GF-D8 (cell line): ENCODE measurements at regions not wholly inside any gene's neighbourhood (a gene's known extent, or its start where the extent isn't known, plus 50 kb on each side); places are given as distances from the start of the nearest gene placed in this dataset.
"Not testable (repeated sequence)": the region's sequence is repeated elsewhere in the genome, so short reads cannot be mapped to it uniquely, and the experiment has no call there.

Source experiments
- DNase-seq: peaks from one replicate; lab custom pipeline; 2025; lab: John Stamatoyannopoulos, UW

DNA sequence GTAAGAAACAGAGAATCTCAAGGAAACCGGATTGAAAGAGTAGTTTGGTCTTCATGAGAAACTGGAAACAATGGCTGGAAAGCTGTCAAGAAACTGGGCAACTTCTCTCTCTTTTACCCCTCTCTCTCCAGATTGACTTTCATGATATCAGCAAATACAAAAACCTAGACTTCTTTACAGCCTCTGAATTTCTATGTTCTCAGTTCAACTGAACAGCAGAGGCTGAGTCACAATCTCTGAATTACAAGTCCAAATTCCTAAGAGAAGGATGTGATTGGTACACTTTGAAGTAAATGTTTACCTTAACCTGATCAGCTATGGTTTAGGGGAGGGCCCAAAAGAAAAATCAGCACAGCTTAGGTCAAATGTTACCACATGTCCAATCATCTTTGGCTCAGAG, 974.9 kb downstream of the RPA4 start:
- no peak for DNase-seq

DNA sequence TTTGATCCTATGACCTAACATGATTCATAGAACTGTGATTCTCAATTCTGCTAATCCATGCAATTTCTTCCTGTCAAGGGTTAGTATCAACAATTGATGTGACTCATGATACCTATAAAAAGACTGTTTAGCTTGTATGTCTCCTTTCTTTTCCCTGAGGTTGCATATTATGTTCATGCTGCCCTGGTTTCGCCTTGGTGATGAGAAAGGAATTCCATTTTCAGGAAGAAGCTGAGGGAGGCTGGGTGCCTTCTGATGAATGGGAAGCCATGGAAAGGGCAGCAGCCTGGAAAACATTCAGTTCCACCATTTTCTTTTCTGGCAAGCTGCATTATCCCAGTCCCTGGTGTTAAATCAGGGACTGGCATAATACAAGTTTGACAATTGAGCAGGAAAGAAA, 976.5 kb downstream of the RPA4 start:
- no peak for DNase-seq

- DNase-seq = no peak
Measured at GRCh38 chrX:97863261-97863660, 979.6 kb downstream of the RPA4 start.

DNA sequence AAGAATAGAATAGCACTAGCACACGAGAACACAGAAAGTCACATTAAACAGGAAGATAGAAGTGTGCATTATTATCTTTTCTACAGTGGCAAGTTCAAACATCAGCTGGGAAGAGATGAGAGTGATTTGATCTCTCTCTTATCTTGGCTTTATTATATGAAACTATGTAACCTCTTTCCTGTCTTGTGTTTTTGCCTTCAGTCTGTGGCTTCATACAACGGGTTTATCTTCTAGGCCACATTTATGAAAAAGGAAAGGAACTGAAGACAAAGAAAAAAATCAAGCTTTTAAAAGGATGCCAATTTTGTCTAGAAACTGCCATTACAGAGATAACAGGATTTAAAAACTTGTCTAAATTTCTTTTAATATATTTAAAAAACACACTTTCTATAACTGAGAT, 983.6 kb downstream of the RPA4 start:
- DNase-seq = no peak

DNA sequence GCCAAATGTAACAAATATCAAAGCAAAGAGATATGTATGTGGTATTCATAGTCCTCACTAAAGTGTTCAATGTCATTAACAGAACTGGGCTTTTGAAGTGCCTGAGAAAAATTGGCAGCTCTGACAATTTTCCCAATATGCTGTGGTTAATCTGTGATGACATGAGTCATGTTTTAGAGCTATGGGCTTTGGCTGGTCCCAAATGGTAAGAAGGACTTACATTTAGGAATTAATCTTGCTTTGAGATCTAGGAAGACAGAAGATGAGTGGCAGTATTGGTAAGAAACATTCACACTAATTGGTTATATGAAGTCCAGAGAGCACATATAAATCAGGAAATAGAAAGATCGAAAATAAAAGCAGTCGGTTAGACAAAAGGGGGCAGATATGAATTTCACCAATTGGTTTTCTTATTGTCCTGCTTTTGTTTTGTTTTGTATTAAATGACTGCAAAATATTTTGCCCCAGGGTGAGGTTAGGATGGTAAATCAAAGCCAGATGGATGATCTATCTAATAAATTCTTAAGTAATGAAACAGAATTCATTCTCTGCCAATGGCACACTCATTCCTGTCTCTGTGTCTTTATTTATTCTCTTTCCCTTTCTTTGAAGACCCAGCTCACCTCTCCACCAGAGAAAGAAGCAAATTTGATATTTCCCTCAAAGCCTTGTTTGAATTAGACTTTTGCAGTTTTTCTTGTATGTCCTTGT, 993.1 kb downstream of the RPA4 start:
- DNase-seq = no peak

- no peak for DNase-seq
Measured at GRCh38 chrX:97882306-97882705, 998.6 kb downstream of the RPA4 start.

- no peak for DNase-seq
Measured at GRCh38 chrX:97895751-97896150, 1012.0 kb downstream of the RPA4 start.

GRCh38 chrX:97897998-97898397, 1014.3 kb downstream of the RPA4 start:
- DNase-seq = no peak

DNA sequence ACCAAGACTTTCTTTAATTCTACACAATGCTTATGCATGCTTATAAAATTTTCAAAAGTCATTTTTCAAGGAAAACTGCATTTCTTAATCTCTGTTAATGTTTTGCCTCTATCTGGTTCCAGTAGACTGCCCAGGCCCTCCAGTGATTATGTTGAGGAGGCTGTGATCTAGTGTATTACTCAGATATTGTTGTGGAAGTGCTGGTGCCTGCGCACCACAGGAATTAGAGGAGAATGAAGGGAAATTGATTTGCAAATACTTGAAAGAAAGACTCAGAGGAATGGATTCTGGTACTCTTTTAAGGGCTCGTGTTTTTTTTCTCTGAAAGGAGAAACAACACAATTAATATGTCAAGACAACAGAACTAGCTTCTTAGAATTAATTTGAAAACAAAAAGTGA, 1015.1 kb downstream of the RPA4 start:
- no peak for DNase-seq

DNA sequence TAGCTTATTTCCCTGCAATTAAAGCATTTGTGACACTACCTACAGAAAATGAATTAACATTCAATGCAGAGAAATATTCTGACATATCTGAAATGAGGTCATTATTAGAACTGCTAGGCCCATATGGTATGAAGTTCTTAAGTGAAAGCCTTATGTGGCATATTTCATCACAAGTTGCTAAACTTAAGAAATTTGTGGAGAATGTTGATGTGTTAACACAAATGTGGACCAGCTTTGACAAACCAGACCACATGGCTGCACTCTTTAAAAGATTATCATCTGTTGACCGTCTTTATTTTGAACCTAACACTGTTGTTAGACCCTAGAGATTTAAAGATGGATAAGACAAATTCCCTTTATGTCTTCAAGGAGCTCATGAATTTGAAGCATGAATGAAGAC, 1024.1 kb downstream of the RPA4 start:
- no peak for DNase-seq

DNA sequence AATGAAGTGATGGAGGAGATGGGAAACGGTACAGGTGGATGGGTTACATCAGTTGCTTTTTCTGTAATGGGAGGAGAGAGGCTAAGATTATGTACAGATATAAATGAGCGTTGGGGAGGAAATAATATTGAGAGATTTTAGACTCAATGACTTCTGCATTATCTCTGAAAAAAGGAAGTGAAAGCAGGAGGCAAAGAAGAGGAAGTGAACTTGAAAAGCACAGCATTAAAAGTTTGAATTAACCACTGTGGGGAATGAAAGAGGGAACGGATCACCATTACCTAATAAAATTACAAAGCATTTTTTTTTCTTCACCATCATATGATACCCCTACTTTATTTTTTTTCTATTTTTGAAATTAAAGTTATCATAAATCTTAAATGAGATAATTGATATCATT, 1025.5 kb downstream of the RPA4 start:
- peak; percentile 1 for DNase-seq

GRCh38 chrX:97915390-97915789, 1031.7 kb downstream of the RPA4 start:
- DNase-seq = not testable (repeated sequence)

DNA sequence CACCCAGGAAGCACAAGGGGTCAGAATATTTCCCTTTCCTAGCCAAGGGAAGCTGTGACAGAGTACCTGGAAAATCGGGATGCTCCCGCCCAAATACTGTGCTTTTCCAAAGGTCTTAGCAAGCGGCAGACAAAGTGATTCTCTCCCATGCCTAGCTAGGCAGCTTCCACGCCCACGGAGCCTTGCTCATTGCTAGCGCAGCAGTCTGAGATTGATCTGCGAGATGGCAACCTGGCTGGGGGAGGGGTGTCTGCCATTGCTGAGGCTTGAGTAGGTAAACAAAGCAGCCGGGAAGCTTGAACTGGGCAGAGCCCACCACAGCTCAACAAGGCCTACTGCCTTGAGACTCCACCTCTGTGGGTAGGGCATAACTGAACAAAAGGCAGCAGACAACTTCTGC, 1037.5 kb downstream of the RPA4 start:
- not testable (repeated sequence) for DNase-seq

DNA sequence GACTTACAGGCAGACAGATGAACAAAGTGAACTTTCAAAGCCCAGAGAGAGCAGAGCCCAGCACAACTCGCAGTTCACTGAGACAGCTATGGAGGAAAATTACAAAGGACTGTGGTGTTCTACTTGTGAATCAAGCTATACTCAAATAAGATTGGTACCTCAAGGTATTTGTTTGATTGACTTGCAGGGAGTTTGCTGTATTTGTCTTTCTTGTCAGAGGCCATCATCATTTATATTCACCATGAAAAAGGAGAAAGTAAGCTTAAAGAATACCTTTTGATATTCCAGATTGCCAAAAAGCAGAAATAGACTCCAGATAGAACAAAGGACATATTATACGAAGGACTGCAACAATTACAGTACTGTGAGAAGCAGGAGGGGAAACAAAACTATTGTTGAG, 1047.9 kb downstream of the RPA4 start:
- DNase-seq = no peak

- DNase-seq = no peak
Measured at GRCh38 chrX:97936296-97936695, 1052.6 kb downstream of the RPA4 start.

- no peak for DNase-seq
Measured at GRCh38 chrX:97938706-97939105, 1055.0 kb downstream of the RPA4 start.

DNA sequence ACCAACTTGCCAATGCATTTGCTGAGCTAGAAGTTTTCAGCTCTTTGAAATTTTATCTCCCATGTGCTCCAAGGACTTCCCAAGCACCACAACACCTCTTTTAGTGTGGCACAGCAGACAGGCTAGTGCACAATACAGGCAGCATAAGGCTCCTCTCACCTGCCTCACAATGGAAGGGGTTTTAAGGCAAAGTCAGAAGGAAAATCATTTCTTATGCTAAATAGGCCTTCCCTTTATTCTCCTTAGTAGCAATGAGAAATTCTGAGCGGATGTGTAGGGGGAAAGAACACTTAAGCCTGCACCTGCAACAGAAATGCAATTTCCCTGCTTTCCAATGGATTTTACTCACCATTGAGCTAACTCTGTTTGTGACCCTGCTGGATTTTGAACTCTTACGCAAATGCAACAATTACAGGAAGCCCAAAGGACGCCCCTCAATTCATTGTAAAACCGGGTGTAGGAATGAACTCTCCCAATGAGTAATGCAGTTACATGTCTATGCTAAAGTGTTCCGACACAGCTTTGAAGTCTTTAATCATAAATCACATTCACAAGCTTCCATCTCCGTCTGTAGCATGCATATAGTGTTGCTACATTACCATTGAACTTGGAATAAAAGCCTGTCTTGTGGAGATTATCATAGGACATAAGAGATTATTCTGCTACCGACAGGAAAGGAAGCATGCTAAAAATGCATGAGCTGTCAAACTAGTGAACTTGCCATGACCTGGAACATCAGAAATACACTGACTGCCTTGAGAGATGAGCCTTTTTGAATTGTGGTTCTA, 1084.9 kb downstream of the RPA4 start:
- DNase-seq = no peak

DNA sequence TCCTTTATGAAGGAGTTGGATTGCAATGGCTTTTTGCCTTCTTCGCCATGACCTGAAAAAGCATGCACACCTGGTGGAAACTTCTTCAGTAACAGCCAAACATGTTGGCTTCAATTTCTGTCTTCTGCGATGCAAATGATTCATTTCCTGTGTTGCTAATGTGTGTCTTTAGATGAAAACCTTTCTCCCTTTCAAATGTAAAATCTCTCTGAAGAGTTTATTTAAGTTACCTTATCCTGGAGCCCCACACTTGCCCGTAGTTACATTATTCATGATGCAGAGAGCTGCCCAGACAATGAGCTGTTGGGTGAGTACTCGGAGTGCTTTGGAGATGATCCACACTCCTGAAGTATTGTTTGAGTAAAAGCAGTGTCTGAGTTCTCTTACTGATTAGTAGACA, 1100.9 kb downstream of the RPA4 start:
- no peak for DNase-seq

GRCh38 chrX:97985096-97985495, 1101.4 kb downstream of the RPA4 start:
- DNase-seq = no peak

GRCh38 chrX:97987979-97988378, 1104.3 kb downstream of the RPA4 start:
- no peak for DNase-seq

- no peak for DNase-seq
Measured at GRCh38 chrX:97995834-97996233, 1112.1 kb downstream of the RPA4 start.

DNA sequence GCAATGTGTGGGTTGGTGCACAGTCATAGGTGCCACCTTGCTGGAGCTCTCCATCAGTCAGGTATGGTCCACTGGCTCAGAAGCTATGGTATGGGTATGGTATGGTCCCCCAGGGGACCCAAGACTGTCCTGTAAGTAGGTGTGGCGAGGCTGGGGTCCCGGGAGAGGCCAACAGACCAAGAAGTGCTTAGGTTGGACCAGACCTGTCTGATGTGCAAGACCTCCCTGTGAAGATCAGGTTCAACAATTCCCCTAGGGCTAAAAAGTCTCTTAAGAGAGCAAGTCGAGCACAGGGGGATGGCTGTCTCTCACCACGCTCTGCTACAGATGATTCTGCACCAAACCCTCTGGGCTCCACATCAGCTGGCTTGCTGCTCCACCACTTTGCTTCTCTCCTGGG, 1145.0 kb downstream of the RPA4 start:
- no peak for DNase-seq

DNA sequence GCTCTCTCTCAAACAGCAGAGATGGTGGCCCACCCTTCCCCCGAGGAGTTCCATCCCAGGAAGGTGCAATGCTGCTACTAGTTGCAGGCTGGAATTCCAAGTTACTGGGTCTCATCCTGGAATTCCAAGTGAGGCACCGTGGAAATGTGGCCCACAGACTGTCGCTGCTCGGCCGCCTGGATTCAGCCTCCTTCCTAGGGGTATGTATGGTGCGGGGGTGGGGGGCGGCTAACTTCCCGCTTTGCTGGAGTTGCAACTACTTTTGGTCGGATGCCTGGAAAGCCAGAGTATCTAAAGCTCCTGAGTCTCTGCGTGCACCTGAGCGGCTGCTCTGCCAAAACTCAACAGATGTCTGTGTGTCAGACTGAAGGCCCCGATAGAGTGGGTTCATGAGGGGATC, 1146.2 kb downstream of the RPA4 start:
- no peak for DNase-seq

DNA sequence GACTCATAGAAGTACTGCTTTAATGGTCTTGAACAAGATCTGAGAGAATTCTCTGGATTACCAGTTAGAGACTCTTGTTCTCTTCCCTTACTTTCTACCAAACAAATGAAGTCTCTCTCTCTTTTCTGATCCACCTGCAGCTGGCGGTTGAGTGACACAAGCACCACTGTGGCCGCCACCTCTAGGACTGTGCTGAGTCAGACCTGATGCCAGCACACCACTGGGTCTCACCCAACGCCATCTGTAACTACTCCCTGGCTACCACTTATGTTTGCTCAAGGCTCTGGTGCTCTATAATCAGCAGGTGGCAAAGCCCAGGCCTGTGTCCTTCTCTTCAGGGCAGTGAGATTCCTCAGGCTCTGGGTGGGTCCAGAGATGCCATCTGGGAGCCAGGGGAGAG, 1173.5 kb downstream of the RPA4 start:
- DNase-seq = no peak
